ENCODE measurements at regions not wholly inside any gene's neighbourhood (a gene's known extent, or its start where the extent isn't known, plus 50 kb on each side); places are given as distances from the start of the nearest gene placed in this dataset.

DNA sequence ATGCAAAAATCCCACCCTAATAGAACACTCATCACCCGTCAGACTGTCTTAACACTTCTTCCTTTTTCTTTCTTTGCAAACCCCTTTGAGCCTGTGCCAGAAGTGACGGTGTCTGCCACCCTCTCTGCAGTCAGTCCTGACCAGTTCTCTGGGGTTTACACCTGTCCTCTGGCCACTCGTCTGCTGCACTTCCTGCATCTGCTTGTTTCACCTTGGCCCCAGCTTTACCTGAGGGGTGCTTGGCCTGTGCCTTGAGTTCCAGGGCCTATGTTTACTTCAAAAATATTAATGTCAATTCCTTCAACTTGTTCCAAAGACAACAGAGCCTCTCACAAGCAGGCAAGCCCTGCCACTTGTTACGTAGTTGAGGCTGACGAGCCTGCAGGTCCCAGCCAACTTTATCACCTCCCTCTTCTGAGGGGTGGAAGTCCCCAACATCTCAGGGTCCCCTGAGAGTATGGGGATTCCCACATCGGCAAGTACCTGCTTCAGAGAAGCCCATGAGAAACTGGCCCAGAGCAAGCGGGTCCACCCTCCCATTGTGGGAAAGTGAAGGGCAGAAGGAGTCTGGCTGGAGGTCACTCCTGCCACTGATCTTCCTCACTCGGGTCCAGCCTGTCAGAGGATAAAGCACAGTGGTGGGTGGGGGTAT, 205.4 kb downstream of the DAD1 start:
- H3K4me1 ChIP-seq = peaks cover 0 to 34% (median 15%) of the 10 kb centered on the region in 4 donors
- TF ChIP-seq, protein P1, sequence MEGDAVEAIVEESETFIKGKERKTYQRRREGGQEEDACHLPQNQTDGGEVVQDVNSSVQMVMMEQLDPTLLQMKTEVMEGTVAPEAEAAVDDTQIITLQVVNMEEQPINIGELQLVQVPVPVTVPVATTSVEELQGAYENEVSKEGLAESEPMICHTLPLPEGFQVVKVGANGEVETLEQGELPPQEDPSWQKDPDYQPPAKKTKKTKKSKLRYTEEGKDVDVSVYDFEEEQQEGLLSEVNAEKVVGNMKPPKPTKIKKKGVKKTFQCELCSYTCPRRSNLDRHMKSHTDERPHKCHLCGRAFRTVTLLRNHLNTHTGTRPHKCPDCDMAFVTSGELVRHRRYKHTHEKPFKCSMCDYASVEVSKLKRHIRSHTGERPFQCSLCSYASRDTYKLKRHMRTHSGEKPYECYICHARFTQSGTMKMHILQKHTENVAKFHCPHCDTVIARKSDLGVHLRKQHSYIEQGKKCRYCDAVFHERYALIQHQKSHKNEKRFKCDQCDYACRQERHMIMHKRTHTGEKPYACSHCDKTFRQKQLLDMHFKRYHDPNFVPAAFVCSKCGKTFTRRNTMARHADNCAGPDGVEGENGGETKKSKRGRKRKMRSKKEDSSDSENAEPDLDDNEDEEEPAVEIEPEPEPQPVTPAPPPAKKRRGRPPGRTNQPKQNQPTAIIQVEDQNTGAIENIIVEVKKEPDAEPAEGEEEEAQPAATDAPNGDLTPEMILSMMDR (IDR thresholded peaks at IDR 0.05) = no peak
- H3K27me3 ChIP-seq = peaks cover 0 to 6% of the 10 kb centered on the region in 2 donors
- H3K9me3 ChIP-seq = no peaks in the 10 kb centered on the region
- H3K36me3 ChIP-seq = no peaks in the 10 kb centered on the region
- no peak overlapping the region for H3K4me3 ChIP-seq
- H3K27ac ChIP-seq = no peak overlapping the region
- intact Hi-C loops (cut with DNase I; ENCODE audit: low total_unique reads) = loop anchor here (5.0 kb wide), 1 partner anchor 66 kb away; no protein-coding TSS in a partner anchor
- no peak for DNase-seq

DNA sequence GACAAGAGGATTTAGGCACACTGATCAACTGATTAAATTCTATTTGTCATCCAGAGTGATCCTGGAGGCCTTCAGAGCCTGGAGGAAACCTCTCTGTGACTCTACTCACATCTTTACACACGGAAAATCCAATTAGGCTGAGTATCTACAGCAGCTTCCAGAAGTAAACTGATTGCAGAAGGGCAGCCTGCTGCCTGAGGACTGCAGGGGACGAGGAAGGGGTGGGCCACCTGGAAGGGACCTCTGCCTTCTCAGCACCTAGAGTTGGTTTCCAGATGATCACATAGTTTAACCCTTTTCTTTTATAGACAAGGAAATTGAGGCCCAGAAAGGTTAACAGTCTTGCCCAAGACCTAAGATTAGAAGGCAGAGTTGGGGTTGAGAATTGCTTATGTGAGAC, 206.1 kb downstream of the DAD1 start:
- Histone ChIP-seq H3K4me3 (no peak overlapping the region), H3K36me3 (no peaks in the 10 kb centered on the region), H3K27me3 (peaks cover 0 to 3% of the 10 kb centered on the region in 2 donors), H3K27ac (no peak overlapping the region), H3K4me1 (peaks cover 0 to 27% (median 15%) of the 10 kb centered on the region in 4 donors), H3K9me3 (no peaks in the 10 kb centered on the region)
- DNase-seq = no peak
- intact Hi-C loops (cut with DNase I; ENCODE audit: low total_unique reads) = loop anchor here (5.0 kb wide), 1 partner anchor 66 kb away; no protein-coding TSS in a partner anchor
- TF ChIP-seq, protein P1 (IDR thresholded peaks at IDR 0.05) = no peak

DNA sequence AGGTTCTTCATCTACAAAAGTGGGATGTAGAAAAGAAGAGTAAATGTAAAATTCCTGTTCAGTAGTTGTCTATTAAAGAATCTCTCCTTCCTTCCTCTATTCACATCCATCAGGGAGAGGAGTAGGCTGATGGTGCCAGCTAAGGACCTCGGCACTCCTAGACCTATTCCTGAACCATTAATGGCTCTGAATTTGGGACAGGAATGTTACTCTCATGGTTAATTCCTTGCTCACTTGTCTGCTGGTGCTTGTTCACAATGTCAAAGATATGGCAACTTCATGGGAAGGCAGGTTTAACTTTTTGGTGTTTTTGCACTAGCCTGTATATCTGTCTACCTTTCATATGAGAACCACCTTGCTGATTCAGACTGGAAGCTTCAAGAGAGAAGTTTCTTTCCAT, 206.6 kb downstream of the DAD1 start:
- DNase-seq = no peak
- no peaks in the 10 kb centered on the region for H3K9me3 ChIP-seq
- H3K4me1 ChIP-seq = peaks cover 0 to 22% (median 12%) of the 10 kb centered on the region in 4 donors
- intact Hi-C loops (cut with DNase I; ENCODE audit: low total_unique reads) = loop anchor here (5.0 kb wide), 1 partner anchor 65 kb away; no protein-coding TSS in a partner anchor
- H3K36me3 ChIP-seq = no peaks in the 10 kb centered on the region
- TF ChIP-seq, protein P1 (IDR thresholded peaks at IDR 0.05) = no peak
- no peak overlapping the region for H3K27ac ChIP-seq
- no peak overlapping the region for H3K4me3 ChIP-seq
- no peaks in the 10 kb centered on the region for H3K27me3 ChIP-seq

DNA sequence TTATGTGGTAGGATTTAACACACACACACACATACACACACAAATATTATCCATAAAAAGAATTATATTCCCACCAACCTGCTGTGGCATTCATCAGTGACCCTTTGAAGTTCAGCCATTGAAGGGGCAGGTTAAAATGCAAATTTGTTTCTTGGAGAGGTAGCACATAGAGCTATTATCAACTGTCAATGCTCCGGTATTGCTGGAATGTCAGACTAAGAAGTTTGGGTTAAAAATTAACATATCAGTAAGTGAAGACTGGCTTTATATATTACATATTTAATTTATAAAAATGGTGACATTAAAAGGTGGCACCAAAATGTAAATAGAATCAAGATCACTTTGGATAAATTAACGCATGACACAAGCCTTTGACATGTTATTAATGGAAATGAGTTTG, 207.3 kb downstream of the DAD1 start:
- Histone ChIP-seq H3K4me1 (peaks cover 0 to 22% (median 10%) of the 10 kb centered on the region in 4 donors), H3K27ac (peak overlapping the region in 1 of 2 donors; percentile 69), H3K27me3 (no peaks in the 10 kb centered on the region), H3K36me3 (no peaks in the 10 kb centered on the region), H3K9me3 (no peaks in the 10 kb centered on the region), H3K4me3 (no peak overlapping the region)
- DNase-seq = no peak
- intact Hi-C loops (cut with DNase I; ENCODE audit: low total_unique reads) = loop anchor here (5.0 kb wide), 1 partner anchor 64 kb away; no protein-coding TSS in a partner anchor
- TF ChIP-seq, protein P1 (IDR thresholded peaks at IDR 0.05) = no peak

DNA sequence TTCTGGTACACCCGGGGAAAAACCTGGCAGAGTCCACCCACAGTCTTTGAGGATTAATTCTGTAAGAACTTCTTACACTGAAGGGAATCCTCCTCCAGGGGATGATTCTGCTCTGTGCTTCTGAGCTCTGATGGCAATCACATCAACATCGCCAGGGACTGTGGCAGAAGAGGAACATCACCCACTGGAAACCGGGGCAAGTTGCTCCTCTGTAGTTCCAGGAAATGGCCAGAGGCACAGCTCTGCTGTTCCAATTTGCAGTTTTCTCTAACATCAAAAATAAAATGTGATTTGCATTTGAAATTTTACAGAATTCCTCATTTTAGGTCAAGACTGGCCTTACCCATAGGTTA, 207.6 kb downstream of the DAD1 start:
- no peak overlapping the region for H3K4me3 ChIP-seq
- H3K36me3 ChIP-seq = no peaks in the 10 kb centered on the region
- peaks cover 0 to 22% (median 10%) of the 10 kb centered on the region in 4 donors for H3K4me1 ChIP-seq
- DNase-seq = no peak
- TF ChIP-seq, protein P1 (IDR thresholded peaks at IDR 0.05) = no peak
- no peaks in the 10 kb centered on the region for H3K27me3 ChIP-seq
- intact Hi-C loops (cut with DNase I; ENCODE audit: low total_unique reads) = loop anchor here (5.0 kb wide), 1 partner anchor 64 kb away; no protein-coding TSS in a partner anchor
- H3K9me3 ChIP-seq = no peaks in the 10 kb centered on the region
- H3K27ac ChIP-seq = peak overlapping the region; percentile 58 to 69
